ENCODE measurements at regions not wholly inside any gene's neighbourhood (a gene's known extent, or its start where the extent isn't known, plus 50 kb on each side); places are given as distances from the start of the nearest gene placed in this dataset.
"Not testable (repeated sequence)": the region's sequence is repeated elsewhere in the genome, so short reads cannot be mapped to it uniquely, and the experiment has no call there.

- DNase-seq: no peak
Observed at GRCh38 chr2:17460371-17461086, 57.7 kb downstream of the RAD51AP2 start.

- DNase-seq: no peak
Observed at GRCh38 chr2:17455343-17455742, 62.9 kb downstream of the RAD51AP2 start.

GRCh38 chr2:17446191-17446590 lies 72.0 kb downstream of the RAD51AP2 start:
- not testable (repeated sequence) for DNase-seq

GRCh38 chr2:17445744-17446143 lies 72.5 kb downstream of the RAD51AP2 start:
- no peak for DNase-seq

GRCh38 chr2:17442334-17442733 lies 75.9 kb downstream of the RAD51AP2 start:
- DNase-seq: no peak

GRCh38 chr2:17441790-17442189 lies 76.5 kb downstream of the RAD51AP2 start:
- DNase-seq: no peak

- DNase-seq: no peak
Observed at GRCh38 chr2:17441055-17441771, 77.0 kb downstream of the RAD51AP2 start.

- no peak for DNase-seq
Observed at GRCh38 chr2:17430326-17430725, 87.9 kb downstream of the RAD51AP2 start.

- DNase-seq: no peak
Observed at GRCh38 chr2:17429130-17429529, 89.1 kb downstream of the RAD51AP2 start.

- DNase-seq: no peak
Observed at GRCh38 chr2:17427401-17427800, 90.8 kb downstream of the RAD51AP2 start.

- no peak for DNase-seq
Observed at GRCh38 chr2:17426743-17427142, 91.5 kb downstream of the RAD51AP2 start.

GRCh38 chr2:17422061-17422460 lies 96.2 kb downstream of the RAD51AP2 start:
- DNase-seq: no peak

GRCh38 chr2:17416884-17417391 lies 101.3 kb downstream of the RAD51AP2 start:
- no peak for DNase-seq

- no peak for DNase-seq
Observed at GRCh38 chr2:17413036-17413435, 105.2 kb downstream of the RAD51AP2 start.

GRCh38 chr2:17401096-17401495 lies 117.1 kb downstream of the RAD51AP2 start:
- no peak for DNase-seq

- DNase-seq: no peak
Observed at GRCh38 chr2:17398770-17399169, 119.5 kb downstream of the RAD51AP2 start.

- no peak for DNase-seq
Observed at GRCh38 chr2:17388798-17389197, 129.4 kb downstream of the RAD51AP2 start.

GRCh38 chr2:17387591-17387990 lies 130.6 kb downstream of the RAD51AP2 start:
- DNase-seq: no peak

- no peak for DNase-seq
Observed at GRCh38 chr2:17386771-17387170, 131.5 kb downstream of the RAD51AP2 start.

- DNase-seq: no peak
Observed at GRCh38 chr2:17380003-17380402, 138.2 kb downstream of the RAD51AP2 start.

- no peak for DNase-seq
Observed at GRCh38 chr2:17375262-17375661, 143.0 kb downstream of the RAD51AP2 start.

GRCh38 chr2:17373741-17374140 lies 144.5 kb downstream of the RAD51AP2 start:
- no peak for DNase-seq

GRCh38 chr2:17373041-17373440 lies 145.2 kb downstream of the RAD51AP2 start:
- no peak for DNase-seq

- DNase-seq: no peak
Observed at GRCh38 chr2:17363846-17364245, 154.4 kb downstream of the RAD51AP2 start.
